Activated T-helper 9 cell treated with anti-CD3 and anti-CD28 coated beads, Interleukin-2, amount 50 U/mL, for 16 hours (primary cell): ENCODE measurements at regions not wholly inside any gene's neighbourhood (a gene's known extent, or its start where the extent isn't known, plus 50 kb on each side); places are given as distances from the start of the nearest gene placed in this dataset.
"Not testable (repeated sequence)": the region's sequence is repeated elsewhere in the genome, so short reads cannot be mapped to it uniquely, and the experiment has no call there.

Experiments used
- DNase-seq: peaks from one replicate; pipeline ENCODE4 v3.0.0-alpha.2; 2020; ENCODE audit warnings: low read depth

GRCh38 chr6:141057761-141058160 lies 1075.0 kb upstream of the GJE1 start:
- no peak for DNase-seq

GRCh38 chr6:141056945-141057625 lies 1075.6 kb upstream of the GJE1 start:
- no peak for DNase-seq

GRCh38 chr6:141050471-141050870 lies 1082.3 kb upstream of the GJE1 start:
- DNase-seq = no peak

DNA sequence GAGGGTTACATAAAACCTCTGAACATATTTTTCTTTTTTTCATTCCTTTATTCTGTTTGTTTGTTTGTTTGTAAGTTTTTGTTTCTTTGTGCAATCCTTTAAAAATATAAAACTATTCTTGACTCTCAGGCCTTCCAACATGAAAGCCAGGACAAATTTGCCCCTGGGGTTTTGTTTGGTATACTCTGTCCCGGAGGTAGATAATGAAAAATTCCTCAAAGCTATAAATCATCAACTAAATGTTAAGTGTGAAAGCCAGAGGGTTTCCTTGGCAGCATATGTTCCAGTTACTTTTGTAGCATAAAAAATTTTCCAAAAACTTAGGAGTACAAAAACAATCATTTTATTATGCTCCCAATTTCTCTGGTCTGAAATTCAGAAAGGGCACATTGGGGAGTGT lies 1084.3 kb upstream of the GJE1 start:
- no peak for DNase-seq

- not testable (repeated sequence) for DNase-seq
Measured at GRCh38 chr6:141046496-141046895, 1086.2 kb upstream of the GJE1 start.

DNA sequence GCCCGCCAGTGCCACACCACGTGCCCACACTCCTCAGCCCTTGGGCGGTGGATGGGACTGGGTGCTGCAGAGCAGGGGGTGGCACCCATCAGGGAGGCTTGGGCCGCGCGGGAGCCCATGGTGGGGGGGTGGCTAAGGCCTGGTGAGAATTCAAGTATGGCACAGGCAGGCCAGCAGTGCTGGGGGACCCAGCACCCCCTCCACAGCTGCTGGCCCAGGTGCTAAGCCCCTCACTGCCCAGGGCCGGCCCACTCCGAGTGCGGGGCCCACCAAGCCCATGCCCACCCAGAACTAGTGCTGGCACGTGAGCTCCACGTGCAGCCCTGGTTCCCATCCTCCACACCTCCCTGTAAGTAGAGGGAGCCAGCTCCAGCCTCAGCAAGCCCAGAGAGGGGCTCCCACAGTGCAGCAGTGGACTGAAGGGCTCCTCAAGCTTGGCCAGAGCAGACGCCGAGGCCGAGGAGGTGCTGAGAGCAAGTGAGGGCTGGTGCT lies 1091.1 kb upstream of the GJE1 start:
- DNase-seq = no peak

DNA sequence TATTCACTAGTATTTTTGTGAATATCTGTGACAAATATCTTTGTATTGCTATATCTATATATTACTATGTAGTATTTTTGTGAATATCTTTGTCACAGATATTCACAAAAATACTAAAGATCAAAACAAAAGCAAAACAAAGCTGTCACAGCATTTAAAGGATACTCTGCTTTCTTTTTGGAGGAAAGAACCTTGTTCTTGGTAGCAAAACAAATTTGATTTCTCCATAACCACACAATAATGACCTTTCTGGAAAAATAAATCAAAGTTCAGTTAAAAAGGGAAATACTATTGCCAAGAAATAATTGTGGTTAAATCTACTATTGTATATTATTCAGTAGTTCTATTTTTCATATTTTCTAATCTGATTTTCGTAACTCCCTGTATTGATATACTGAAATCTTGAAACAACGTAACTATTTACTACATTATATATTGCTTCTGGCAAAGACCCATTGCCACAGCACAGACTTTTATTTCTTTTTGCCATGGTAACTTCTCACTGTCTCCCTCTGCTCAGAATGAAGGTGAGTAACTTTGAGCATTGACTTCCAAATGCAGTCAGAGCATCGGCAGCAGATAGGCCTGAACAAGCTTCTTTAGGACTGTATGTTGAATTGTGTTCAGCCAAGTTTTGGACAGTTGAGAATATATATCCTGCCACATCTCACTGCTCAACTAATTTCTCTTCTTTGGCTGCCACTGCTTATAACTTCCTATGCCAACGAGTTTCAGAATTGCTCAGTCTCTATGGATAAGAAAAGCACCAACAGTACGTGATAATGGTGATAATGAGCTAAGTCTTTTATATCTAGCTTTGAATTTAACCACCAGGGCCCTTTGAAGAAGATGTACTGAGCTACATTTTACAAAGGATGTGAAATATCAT lies 1097.2 kb upstream of the GJE1 start:
- no peak for DNase-seq

- no peak for DNase-seq
Measured at GRCh38 chr6:141033101-141033500, 1099.6 kb upstream of the GJE1 start.

- no peak for DNase-seq
Measured at GRCh38 chr6:141029908-141030307, 1102.8 kb upstream of the GJE1 start.

- no peak for DNase-seq
Measured at GRCh38 chr6:141028791-141029280, 1103.9 kb upstream of the GJE1 start.

- no peak for DNase-seq
Measured at GRCh38 chr6:141026504-141026903, 1106.2 kb upstream of the GJE1 start.

DNA sequence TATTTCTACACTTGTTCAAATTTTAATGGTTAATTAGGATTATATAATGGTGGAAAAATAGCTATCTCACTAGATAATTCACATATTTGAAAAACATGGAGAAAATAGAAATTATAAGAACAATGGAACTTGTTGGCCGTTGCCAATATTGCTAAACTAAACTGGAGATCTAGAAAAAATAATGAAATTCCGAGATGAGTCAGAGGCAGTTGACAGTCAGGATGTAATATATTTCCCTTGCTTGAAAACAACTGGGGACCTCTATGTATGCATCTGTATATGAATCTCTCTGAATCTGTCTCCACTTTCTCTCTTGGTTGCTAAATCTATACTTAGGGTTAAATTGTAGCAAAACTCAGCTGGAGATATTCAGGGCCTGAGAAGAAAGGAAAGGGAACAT lies 1108.2 kb upstream of the GJE1 start:
- no peak for DNase-seq

GRCh38 chr6:141017941-141018340 lies 1114.8 kb upstream of the GJE1 start:
- no peak for DNase-seq

DNA sequence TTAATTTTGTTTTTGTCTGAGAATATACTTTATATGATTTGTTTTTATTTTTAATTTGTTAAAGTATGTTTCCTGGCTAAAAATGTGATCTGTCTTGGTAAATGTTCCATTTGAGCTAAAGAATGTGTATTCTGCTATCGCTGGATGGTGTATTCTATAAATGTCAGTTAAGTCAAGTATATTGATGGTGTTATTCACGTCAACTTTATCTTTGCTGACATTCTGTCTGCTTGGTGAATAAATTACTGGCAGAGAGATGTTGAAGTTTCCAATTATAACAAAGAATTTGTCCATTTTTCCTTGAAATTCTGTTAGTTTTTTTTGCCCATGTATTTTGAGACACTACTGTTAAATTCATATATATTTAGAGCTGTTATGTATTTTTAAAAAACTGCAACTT lies 1131.8 kb upstream of the GJE1 start:
- no peak for DNase-seq

- no peak for DNase-seq
Measured at GRCh38 chr6:140993515-140993914, 1139.2 kb upstream of the GJE1 start.

GRCh38 chr6:140992678-140993077 lies 1140.0 kb upstream of the GJE1 start:
- no peak for DNase-seq

DNA sequence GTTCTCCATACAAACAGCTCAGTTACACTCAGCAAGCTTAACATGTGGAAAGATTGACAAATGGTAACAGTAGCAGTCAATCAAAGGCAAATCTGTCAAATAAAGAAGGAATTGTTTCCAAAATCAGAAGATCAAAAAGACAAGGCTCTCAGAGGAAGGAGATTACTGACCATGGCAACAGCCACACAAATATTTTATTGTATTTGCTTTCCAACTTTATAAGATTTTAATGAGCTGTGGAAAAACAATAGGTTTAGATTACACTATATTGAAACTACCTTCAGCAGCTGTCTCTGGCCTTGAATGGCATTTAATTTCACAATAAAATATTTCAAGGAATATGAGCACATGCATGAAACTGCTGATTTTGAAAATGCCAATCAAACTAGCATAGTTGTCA lies 1143.9 kb upstream of the GJE1 start:
- no peak for DNase-seq

GRCh38 chr6:140987364-140988155 lies 1145.2 kb upstream of the GJE1 start:
- DNase-seq = no peak

GRCh38 chr6:140985679-140986275 lies 1146.9 kb upstream of the GJE1 start:
- no peak for DNase-seq

DNA sequence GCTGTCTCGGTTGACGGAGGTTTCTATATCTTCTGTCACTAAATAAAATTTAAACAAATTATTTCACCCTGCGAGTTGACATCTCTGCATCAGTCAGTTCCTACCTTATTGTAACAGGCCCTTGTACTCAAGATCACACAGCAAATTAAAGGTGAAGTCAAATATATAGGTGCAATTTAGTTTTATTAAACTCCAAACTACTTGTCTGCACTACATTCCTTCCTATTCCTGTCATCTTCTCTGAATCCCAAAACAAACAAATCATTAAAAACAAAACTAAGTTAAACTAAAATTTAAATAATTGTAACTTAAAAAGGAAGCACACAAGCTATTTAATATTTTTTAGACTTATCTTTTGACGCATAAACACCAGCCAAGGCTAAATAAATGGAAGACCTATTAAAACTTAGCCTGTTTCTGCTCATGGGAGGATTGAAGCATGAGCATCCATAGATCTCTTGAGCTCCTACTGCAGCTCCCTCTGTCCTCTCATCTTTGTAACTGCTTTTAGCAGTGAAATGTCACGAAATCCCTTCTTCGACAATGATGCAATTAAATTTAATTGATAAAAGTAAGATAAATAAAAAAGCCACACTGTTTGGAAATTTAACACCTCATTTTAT lies 1152.3 kb upstream of the GJE1 start:
- no peak for DNase-seq

DNA sequence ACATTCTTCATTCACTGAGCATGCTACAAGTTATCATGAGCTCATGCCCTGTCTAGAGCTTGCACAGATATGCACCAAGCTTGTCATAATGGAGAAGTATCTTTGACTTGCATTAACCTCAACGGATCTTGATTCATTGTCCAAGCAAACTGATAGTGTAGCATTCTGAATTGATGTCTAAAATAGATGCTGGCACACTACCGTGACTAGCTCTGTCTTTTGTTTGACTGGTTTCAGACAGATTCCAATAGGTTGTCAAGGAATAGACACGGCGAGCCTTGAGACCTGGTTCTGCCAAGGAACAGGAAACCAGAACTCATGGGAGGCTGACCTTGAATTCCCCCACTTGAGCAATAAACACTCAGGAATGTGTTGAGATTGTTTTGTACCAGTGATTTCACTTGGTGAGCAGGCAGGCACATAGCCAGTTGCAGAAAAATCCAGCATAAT lies 1153.1 kb upstream of the GJE1 start:
- DNase-seq = no peak
